CD4-positive, alpha-beta memory T cell (primary cell): ENCODE measurements at regions not wholly inside any gene's neighbourhood (a gene's known extent, or its start where the extent isn't known, plus 50 kb on each side); places are given as distances from the start of the nearest gene placed in this dataset.
"Not testable (repeated sequence)": the region's sequence is repeated elsewhere in the genome, so short reads cannot be mapped to it uniquely, and the experiment has no call there.

ENCODE experiments used
- CTCF ChIA-PET: fragments of 350-600 bp; sonication (Branson Sonifier 250); formaldehyde crosslinking; loops from one replicate; lab custom pipeline; 2021; ENCODE audit warnings: inconsistent platforms; ENCODE audit not compliant: partially characterized antibody; lab: Charles Lee
- POLR2A ChIA-PET: fragments of 350-600 bp; sonication (Branson Sonifier 250); formaldehyde crosslinking; loops from one replicate; lab custom pipeline; 2021; ENCODE audit not compliant: partially characterized antibody; lab: Charles Lee
- DNase-seq, 5 donors: peaks; one replicate each; pipeline versions ENCODE4 v3.0.0 to v3.0.0-alpha.2; 2020 to 2022; ENCODE audit warnings: mixed read lengths in 1 of 5
- H3K27ac ChIP-seq: one replicate; pipeline ENCODE4 v1.7.0; 2013; ENCODE audit warnings: low read depth, low read length
- H3K27me3 ChIP-seq: 2 replicates; pipeline ENCODE4 v1.7.0; 2013; ENCODE audit warnings: mild to moderate bottlenecking, low read length, moderate library complexity; ENCODE audit not compliant: insufficient read depth
- H3K36me3 ChIP-seq: 2 replicates; pipeline ENCODE4 v1.7.0; 2013; ENCODE audit warnings: mild to moderate bottlenecking, low read length, moderate library complexity; ENCODE audit not compliant: insufficient read depth
- H3K4me1 ChIP-seq: 2 replicates; pipeline ENCODE4 v1.7.0; 2013; ENCODE audit warnings: mild to moderate bottlenecking, low read length, moderate library complexity; ENCODE audit not compliant: insufficient read depth
- H3K4me3 ChIP-seq, 2 donors: one replicate each; pipeline ENCODE4 v1.7.0; 2013; ENCODE audit warnings: low read length in 2 of 2, mild to moderate bottlenecking in 1 of 2
- H3K9me3 ChIP-seq, 2 donors: one replicate each; pipeline ENCODE4 v1.7.0; 2013; ENCODE audit warnings: low read length in 2 of 2, control low read depth in 1 of 2; ENCODE audit not compliant: control insufficient read depth in 1 of 2
- H3K27ac Mint-ChIP-seq, 7 donors: one replicate each; pipeline ENCODE4 v1.8.0; 2020 to 2021; ENCODE audit warnings: mixed read lengths in 7 of 7, mild to moderate bottlenecking in 6 of 7, inconsistent platforms in 3 of 7, moderate library complexity in 3 of 7
- H3K27me3 Mint-ChIP-seq, 2 donors: one replicate each; pipeline ENCODE4 v1.8.0; 2020 to 2021; ENCODE audit warnings: mixed read lengths in 2 of 2
- H3K36me3 Mint-ChIP-seq, 2 donors: one replicate each; pipeline ENCODE4 v1.8.0; 2020 to 2021; ENCODE audit warnings: mixed read lengths in 2 of 2, inconsistent platforms in 1 of 2, mild to moderate bottlenecking in 1 of 2
- H3K4me1 Mint-ChIP-seq, 4 donors: one replicate each; pipeline ENCODE4 v1.8.0; 2020 to 2021; ENCODE audit warnings: mixed read lengths in 4 of 4, mild to moderate bottlenecking in 1 of 4
- H3K4me3 Mint-ChIP-seq, 8 donors: one replicate each; pipeline ENCODE4 v1.8.0; 2020 to 2021; ENCODE audit warnings: mixed read lengths in 8 of 8, mild to moderate bottlenecking in 7 of 8, moderate library complexity in 6 of 8, inconsistent platforms in 3 of 8
- H3K9me3 Mint-ChIP-seq, 8 donors: one replicate each; pipeline ENCODE4 v1.8.0; 2020 to 2021; ENCODE audit warnings: mixed read lengths in 8 of 8, mild to moderate bottlenecking in 5 of 8, inconsistent platforms in 3 of 8, moderate library complexity in 1 of 8
- intact Hi-C: fragments of 100-400 bp; cut with micrococcal nuclease; formaldehyde crosslinking; loops from one replicate; pipeline ENCODE4 v1.15.1; 2023

GRCh38 chrX:538311-538710, 92.3 kb upstream of the SHOX start:
- H3K27me3 ChIP-seq, result no peaks in the 10 kb centered on the region
- H3K27ac ChIP-seq, result no peak overlapping the region
- H3K27me3 Mint-ChIP-seq, result no peaks in the 10 kb centered on the region
- CTCF ChIA-PET, result no interaction called here
- DNase-seq, result no peak
- H3K4me3 ChIP-seq, result no peak overlapping the region
- intact Hi-C loops, result no loop called here
- H3K4me1 ChIP-seq, result no peaks in the 10 kb centered on the region
- no peaks in the 10 kb centered on the region for H3K36me3 ChIP-seq
- POLR2A ChIA-PET, result no interaction called here
- no peak overlapping the region for H3K4me3 Mint-ChIP-seq
- peaks cover 0 to 2% of the 10 kb centered on the region in 2 donors for H3K36me3 Mint-ChIP-seq
- peaks cover 0 to 25% (median 3%) of the 10 kb centered on the region in 8 donors for H3K9me3 Mint-ChIP-seq
- H3K27ac Mint-ChIP-seq, result no peak overlapping the region
- no peaks in the 10 kb centered on the region for H3K9me3 ChIP-seq
- H3K4me1 Mint-ChIP-seq, result no peaks in the 10 kb centered on the region

GRCh38 chrX:541006-541405, 89.6 kb upstream of the SHOX start:
- CTCF ChIA-PET, intact Hi-C loops, H3K27ac Mint-ChIP-seq, H3K4me1 ChIP-seq, DNase-seq, H3K4me3 ChIP-seq, H3K36me3 Mint-ChIP-seq, H3K36me3 ChIP-seq, H3K4me3 Mint-ChIP-seq, H3K27me3 Mint-ChIP-seq, H3K27ac ChIP-seq, H3K4me1 Mint-ChIP-seq, POLR2A ChIA-PET, H3K27me3 ChIP-seq, H3K9me3 ChIP-seq: not testable (repeated sequence)
- H3K9me3 Mint-ChIP-seq, result peaks cover 0 to 26% (median 2%) of the 10 kb centered on the region in 8 donors

- ChIA-PET POLR2A (no interaction called here), CTCF (no interaction called here)
- H3K36me3 ChIP-seq, result no peaks in the 10 kb centered on the region
- H3K4me3 Mint-ChIP-seq, result no peak overlapping the region
- no peak for DNase-seq
- H3K9me3 ChIP-seq, result no peaks in the 10 kb centered on the region
- no peaks in the 10 kb centered on the region for H3K4me1 ChIP-seq
- H3K27ac ChIP-seq, result no peak overlapping the region
- H3K27ac Mint-ChIP-seq, result no peak overlapping the region
- peaks cover 0 to 2% of the 10 kb centered on the region in 2 donors for H3K36me3 Mint-ChIP-seq
- no peaks in the 10 kb centered on the region for H3K27me3 Mint-ChIP-seq
- intact Hi-C loops, result no loop called here
- H3K9me3 Mint-ChIP-seq, result peaks cover 0 to 28% (median 5%) of the 10 kb centered on the region in 8 donors
- H3K4me1 Mint-ChIP-seq, result no peaks in the 10 kb centered on the region
- H3K27me3 ChIP-seq, result no peaks in the 10 kb centered on the region
- no peak overlapping the region for H3K4me3 ChIP-seq
These were observed 88.4 kb upstream of the SHOX start for GRCh38 chrX:542179-542578.

GRCh38 chrX:545452-545885, 85.1 kb upstream of the SHOX start:
- Mint-ChIP-seq H3K27ac (no peak overlapping the region), H3K4me1 (no peaks in the 10 kb centered on the region), H3K4me3 (no peak overlapping the region), H3K36me3 (peaks cover 2% of the 10 kb centered on the region in 2 donors), H3K9me3 (peaks cover 5 to 31% (median 9%) of the 10 kb centered on the region in 8 donors), H3K27me3 (peaks cover 0 to 2% of the 10 kb centered on the region in 2 donors)
- no peaks in the 10 kb centered on the region for H3K4me1 ChIP-seq
- POLR2A ChIA-PET, result no interaction called here
- H3K27me3 ChIP-seq, result no peaks in the 10 kb centered on the region
- CTCF ChIA-PET, result no interaction called here
- no peaks in the 10 kb centered on the region for H3K9me3 ChIP-seq
- H3K27ac ChIP-seq, result no peak overlapping the region
- intact Hi-C loops, result no loop called here
- no peak overlapping the region for H3K4me3 ChIP-seq
- no peaks in the 10 kb centered on the region for H3K36me3 ChIP-seq
- no peak for DNase-seq

- Histone ChIP-seq H3K4me3 (no peak overlapping the region), H3K4me1 (no peaks in the 10 kb centered on the region), H3K27me3 (no peaks in the 10 kb centered on the region), H3K36me3 (no peaks in the 10 kb centered on the region), H3K9me3 (no peaks in the 10 kb centered on the region), H3K27ac (no peak overlapping the region)
- Mint-ChIP-seq H3K4me1 (no peaks in the 10 kb centered on the region), H3K9me3 (peaks cover 5 to 46% (median 18%) of the 10 kb centered on the region in 8 donors), H3K27ac (no peak overlapping the region), H3K27me3 (peaks cover 0 to 2% of the 10 kb centered on the region in 2 donors), H3K36me3 (peaks cover 0 to 5% of the 10 kb centered on the region in 2 donors), H3K4me3 (no peak overlapping the region)
- CTCF ChIA-PET, result no interaction called here
- POLR2A ChIA-PET, result no interaction called here
- no peak for DNase-seq
- intact Hi-C loops, result no loop called here
These were observed 80.1 kb upstream of the SHOX start for GRCh38 chrX:550514-550913.

- H3K36me3 ChIP-seq, result no peaks in the 10 kb centered on the region
- no peaks in the 10 kb centered on the region for H3K27me3 ChIP-seq
- H3K36me3 Mint-ChIP-seq, result peaks cover 0 to 5% of the 10 kb centered on the region in 2 donors
- H3K27ac ChIP-seq, result no peak overlapping the region
- H3K27ac Mint-ChIP-seq, result no peak overlapping the region
- intact Hi-C loops, result no loop called here
- peaks cover 0 to 2% of the 10 kb centered on the region in 2 donors for H3K27me3 Mint-ChIP-seq
- ChIA-PET CTCF (no interaction called here), POLR2A (no interaction called here)
- H3K9me3 ChIP-seq, result no peaks in the 10 kb centered on the region
- H3K4me3 Mint-ChIP-seq, result no peak overlapping the region
- peaks cover 5 to 46% (median 18%) of the 10 kb centered on the region in 8 donors for H3K9me3 Mint-ChIP-seq
- no peaks in the 10 kb centered on the region for H3K4me1 ChIP-seq
- DNase-seq, result no peak
- no peaks in the 10 kb centered on the region for H3K4me1 Mint-ChIP-seq
- no peak overlapping the region for H3K4me3 ChIP-seq
These were observed 79.3 kb upstream of the SHOX start for GRCh38 chrX:551306-551705.

- no peak overlapping the region for H3K4me3 ChIP-seq
- H3K27me3 ChIP-seq, result no peaks in the 10 kb centered on the region
- Mint-ChIP-seq H3K9me3 (peaks cover 5 to 42% (median 16%) of the 10 kb centered on the region in 8 donors), H3K27me3 (peaks cover 0 to 2% of the 10 kb centered on the region in 2 donors), H3K27ac (no peak overlapping the region), H3K36me3 (peaks cover 0 to 5% of the 10 kb centered on the region in 2 donors), H3K4me3 (no peak overlapping the region), H3K4me1 (no peaks in the 10 kb centered on the region)
- DNase-seq, result no peak
- POLR2A ChIA-PET, result no interaction called here
- intact Hi-C loops, result no loop called here
- no peak overlapping the region for H3K27ac ChIP-seq
- no peaks in the 10 kb centered on the region for H3K4me1 ChIP-seq
- no peaks in the 10 kb centered on the region for H3K9me3 ChIP-seq
- H3K36me3 ChIP-seq, result no peaks in the 10 kb centered on the region
- CTCF ChIA-PET, result no interaction called here
These were observed 78.1 kb upstream of the SHOX start for GRCh38 chrX:552496-552895.

GRCh38 chrX:554271-554670, 76.3 kb upstream of the SHOX start:
- DNase-seq, result no peak
- Mint-ChIP-seq H3K4me1 (no peaks in the 10 kb centered on the region), H3K9me3 (peaks cover 5 to 32% (median 16%) of the 10 kb centered on the region in 8 donors), H3K36me3 (peaks cover 0 to 5% of the 10 kb centered on the region in 2 donors), H3K27ac (no peak overlapping the region), H3K4me3 (no peak overlapping the region), H3K27me3 (peaks cover 0 to 2% of the 10 kb centered on the region in 2 donors)
- Histone ChIP-seq H3K4me3 (no peak overlapping the region), H3K27ac (no peak overlapping the region), H3K4me1 (no peaks in the 10 kb centered on the region), H3K27me3 (no peaks in the 10 kb centered on the region), H3K9me3 (no peaks in the 10 kb centered on the region), H3K36me3 (no peaks in the 10 kb centered on the region)
- intact Hi-C loops, result no loop called here
- ChIA-PET CTCF (no interaction called here), POLR2A (no interaction called here)
